ENCODE measurements at regions not wholly inside any gene's neighbourhood (a gene's known extent, or its start where the extent isn't known, plus 50 kb on each side); places are given as distances from the start of the nearest gene placed in this dataset.
A peak's percentile ranks its signal among the peaks of the same experiment; 100 is the strongest.
"Not testable (repeated sequence)": the region's sequence is repeated elsewhere in the genome, so short reads cannot be mapped to it uniquely, and the experiment has no call there.

DNA sequence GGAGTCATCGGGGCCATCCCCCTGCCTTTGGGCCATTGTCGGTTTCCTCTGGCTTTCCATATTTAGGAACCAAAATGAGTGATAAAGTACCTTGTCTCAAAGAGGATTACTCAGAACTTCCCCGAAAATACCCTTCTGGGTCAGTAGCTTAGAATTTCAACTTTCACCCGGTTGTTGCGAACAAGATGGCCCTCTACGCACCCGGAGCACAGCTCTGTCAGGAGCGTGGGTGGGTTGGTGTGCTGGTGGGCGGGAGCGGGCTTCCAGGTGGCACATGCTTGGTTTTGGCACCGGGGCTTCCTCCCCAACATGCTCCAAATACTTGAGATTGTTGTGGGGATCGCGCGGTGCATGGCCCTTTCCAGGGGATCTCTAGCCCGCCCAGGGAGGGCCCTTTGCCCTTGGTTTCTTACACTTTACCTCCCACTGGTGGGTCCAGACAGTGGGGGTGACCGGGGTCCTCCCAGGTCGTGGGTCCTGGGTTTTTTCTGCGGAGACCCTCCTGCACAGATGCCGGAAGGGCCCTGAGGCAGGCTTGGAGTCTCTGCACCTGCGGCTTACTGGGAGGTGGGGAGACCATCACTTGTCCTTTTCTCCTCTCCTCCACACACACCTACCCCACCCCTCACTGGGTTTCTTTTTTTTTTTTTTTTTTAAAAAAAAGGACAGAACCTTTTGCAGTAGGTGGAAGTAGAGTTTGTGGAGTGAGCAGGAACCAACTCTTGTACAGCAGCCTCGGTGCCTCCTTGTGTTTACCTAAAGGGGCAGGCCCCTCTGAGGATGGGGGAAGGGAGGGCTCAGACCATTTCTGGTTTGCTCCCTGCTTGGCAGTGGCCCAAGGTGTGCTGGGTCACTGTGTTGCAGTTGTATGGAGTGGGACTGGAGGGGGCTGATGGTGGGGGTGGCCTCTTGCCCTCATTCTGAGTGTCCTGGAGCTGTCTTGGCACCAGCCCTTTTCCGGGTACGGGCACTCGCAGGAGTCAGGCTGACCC lies 142.1 kb downstream of the SEC14L1 start:
- no peaks in the 10 kb centered on the region for H3K36me3 Mint-ChIP-seq
- H3K27ac Mint-ChIP-seq = peak overlapping the region; percentile 16
- peak overlapping the region; percentile 70 for H3K4me3 Mint-ChIP-seq
- ChIA-PET CTCF (interaction anchor here (1.1 kb wide), 1 partner anchor 196 kb away, joined by 3 read pairs; no protein-coding TSS in a partner anchor), POLR2A (no interaction called here)
- intact Hi-C loops (cut with micrococcal nuclease) = loop anchor here (5.0 kb wide), 2 partner anchors 44 to 89 kb away; no protein-coding TSS in a partner anchor
- peaks cover 16% of the 10 kb centered on the region for H3K4me1 Mint-ChIP-seq (ENCODE audit: low read depth)
- peak; percentile 49 for DNase-seq
- no peaks in the 10 kb centered on the region for H3K9me3 Mint-ChIP-seq
- peaks cover 22% of the 10 kb centered on the region for H3K27me3 Mint-ChIP-seq

GRCh38 chr17:77284023-77284617 lies 143.4 kb downstream of the SEC14L1 start:
- POLR2A ChIA-PET = no interaction called here
- DNase-seq = no peak
- peaks cover 22% of the 10 kb centered on the region for H3K27me3 Mint-ChIP-seq

DNA sequence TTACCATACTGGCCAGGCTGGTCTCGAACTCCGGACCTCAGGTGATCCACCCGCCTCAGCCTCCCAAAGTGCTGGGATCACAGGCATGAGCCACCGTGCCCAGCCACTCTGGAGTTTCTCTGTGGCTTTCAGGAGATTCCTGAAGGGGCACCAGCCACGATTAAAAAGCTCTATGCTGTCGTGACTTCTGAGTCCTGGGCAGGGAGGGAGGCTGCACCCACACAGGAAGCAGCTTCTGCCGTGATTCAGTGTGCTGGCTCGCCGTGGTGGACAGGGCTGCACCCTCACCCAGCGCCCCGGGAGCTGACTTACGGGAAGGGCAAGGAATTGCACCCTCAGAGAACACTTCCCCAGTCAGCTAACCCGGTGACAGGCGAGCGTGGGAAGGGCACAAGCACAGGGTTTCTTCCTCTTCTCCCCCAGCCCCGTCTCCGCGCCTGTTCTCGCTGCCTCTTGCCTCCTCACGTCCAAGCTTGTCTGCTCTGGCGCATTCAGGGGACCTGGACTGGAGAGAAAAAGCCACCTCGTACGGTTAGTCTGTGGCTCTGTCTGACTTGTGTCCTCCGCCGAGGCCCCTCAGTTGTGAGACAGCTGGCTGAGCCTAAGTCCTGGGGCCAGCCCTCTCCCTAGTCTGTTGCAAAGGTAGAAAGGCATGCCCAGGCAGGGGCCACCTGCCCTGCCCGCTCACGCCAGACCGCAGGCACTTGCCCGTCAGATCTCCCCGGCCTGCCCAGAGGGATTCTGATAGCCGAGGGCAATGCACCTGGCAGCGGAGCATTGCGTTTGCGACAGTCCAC lies 145.0 kb downstream of the SEC14L1 start:
- CTCF ChIA-PET = no interaction called here
- POLR2A ChIA-PET = no interaction called here
- intact Hi-C loops (cut with micrococcal nuclease) = loop anchor here (2.0 kb wide), 1 partner anchor 23 kb away; no protein-coding TSS in a partner anchor
- peaks cover 10% of the 10 kb centered on the region for H3K4me1 Mint-ChIP-seq (ENCODE audit: low read depth)
- H3K4me3 Mint-ChIP-seq = no peak overlapping the region
- no peak overlapping the region for H3K27ac Mint-ChIP-seq
- no peaks in the 10 kb centered on the region for H3K36me3 Mint-ChIP-seq
- H3K27me3 Mint-ChIP-seq = peaks cover 15% of the 10 kb centered on the region
- H3K9me3 Mint-ChIP-seq = no peaks in the 10 kb centered on the region
- DNase-seq = no peak

More at GRCh38 chr17:77284023-77284617, 143.4 kb downstream of the SEC14L1 start:
- Mint-ChIP-seq H3K9me3 (no peaks in the 10 kb centered on the region), H3K27ac (no peak overlapping the region), H3K4me3 (no peak overlapping the region), H3K4me1 (ENCODE audit: low read depth) (peaks cover 16% of the 10 kb centered on the region), H3K36me3 (no peaks in the 10 kb centered on the region)
- intact Hi-C loops (cut with micrococcal nuclease) = loop anchor here (5.0 kb wide), 2 partner anchors 43 to 88 kb away; no protein-coding TSS in a partner anchor
- CTCF ChIA-PET = interaction anchor here (0.7 kb wide), 1 partner anchor 387 kb away, joined by 6 read pairs; no protein-coding TSS in a partner anchor

- ChIA-PET CTCF (no interaction called here), POLR2A (no interaction called here)
- Mint-ChIP-seq H3K9me3 (no peaks in the 10 kb centered on the region), H3K4me1 (ENCODE audit: low read depth) (peaks cover 10% of the 10 kb centered on the region), H3K4me3 (no peak overlapping the region), H3K27ac (no peak overlapping the region), H3K36me3 (no peaks in the 10 kb centered on the region), H3K27me3 (peaks cover 15% of the 10 kb centered on the region)
- intact Hi-C loops (cut with micrococcal nuclease) = loop anchor here (2.0 kb wide), 1 partner anchor 22 kb away; no protein-coding TSS in a partner anchor
- DNase-seq = no peak
Measured at GRCh38 chr17:77286391-77286640, 145.5 kb downstream of the SEC14L1 start.

GRCh38 chr17:77286641-77287431 lies 146.1 kb downstream of the SEC14L1 start:
- DNase-seq = no peak
- peaks cover 13% of the 10 kb centered on the region for H3K27me3 Mint-ChIP-seq
- ChIA-PET POLR2A (no interaction called here), CTCF (no interaction called here)
- intact Hi-C loops (cut with micrococcal nuclease) = loop anchor here (2.0 kb wide), 1 partner anchor 22 kb away; no protein-coding TSS in a partner anchor
- no peaks in the 10 kb centered on the region for H3K9me3 Mint-ChIP-seq
- no peak overlapping the region for H3K27ac Mint-ChIP-seq
- H3K4me1 Mint-ChIP-seq (ENCODE audit: low read depth) = peaks cover 8% of the 10 kb centered on the region
- H3K36me3 Mint-ChIP-seq = no peaks in the 10 kb centered on the region
- H3K4me3 Mint-ChIP-seq = no peak overlapping the region

- DNase-seq = no peak
- POLR2A ChIA-PET = no interaction called here
- H3K4me1 Mint-ChIP-seq (ENCODE audit: low read depth) = peaks cover under 1% of the 10 kb centered on the region
- intact Hi-C loops (cut with micrococcal nuclease) = loop anchor here (2.0 kb wide), 1 partner anchor 21 kb away; no protein-coding TSS in a partner anchor
- no peaks in the 10 kb centered on the region for H3K36me3 Mint-ChIP-seq
- H3K27ac Mint-ChIP-seq = no peak overlapping the region
- peaks cover 6% of the 10 kb centered on the region for H3K27me3 Mint-ChIP-seq
- CTCF ChIA-PET = no interaction called here
- H3K9me3 Mint-ChIP-seq = no peaks in the 10 kb centered on the region
- H3K4me3 Mint-ChIP-seq = no peak overlapping the region
Measured at GRCh38 chr17:77287432-77288068, 146.8 kb downstream of the SEC14L1 start.

DNA sequence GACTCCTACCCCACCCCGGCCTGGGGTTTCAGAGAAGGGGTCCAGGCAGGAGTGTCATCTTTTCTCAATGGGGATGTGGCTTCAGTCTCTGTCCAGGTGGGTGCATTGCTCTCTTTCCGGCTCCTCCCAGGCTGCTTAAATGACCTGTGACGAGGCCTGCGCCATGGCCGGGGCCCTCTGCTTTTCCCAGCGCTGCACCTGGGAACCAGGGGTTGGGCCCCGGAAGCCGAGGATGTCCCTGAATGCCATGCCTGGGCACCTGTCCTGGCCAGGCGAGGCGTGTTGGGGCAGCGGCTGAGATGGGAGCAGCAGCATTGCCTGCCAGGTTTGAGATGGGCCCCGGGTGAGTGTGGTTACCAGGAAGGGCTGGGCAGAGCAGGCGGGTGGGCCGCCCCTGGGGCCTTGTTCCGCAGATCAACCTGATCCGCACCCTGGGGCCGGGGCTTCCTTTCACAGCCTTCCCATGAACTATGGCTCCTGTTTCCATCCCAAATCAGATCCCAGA lies 147.4 kb downstream of the SEC14L1 start:
- Mint-ChIP-seq H3K4me1 (ENCODE audit: low read depth) (no peaks in the 10 kb centered on the region), H3K27me3 (peaks cover 6% of the 10 kb centered on the region), H3K36me3 (no peaks in the 10 kb centered on the region), H3K27ac (no peak overlapping the region), H3K4me3 (no peak overlapping the region), H3K9me3 (no peaks in the 10 kb centered on the region)
- DNase-seq = no peak
- intact Hi-C loops (cut with micrococcal nuclease) = no loop called here
- ChIA-PET POLR2A (no interaction called here), CTCF (no interaction called here)

DNA sequence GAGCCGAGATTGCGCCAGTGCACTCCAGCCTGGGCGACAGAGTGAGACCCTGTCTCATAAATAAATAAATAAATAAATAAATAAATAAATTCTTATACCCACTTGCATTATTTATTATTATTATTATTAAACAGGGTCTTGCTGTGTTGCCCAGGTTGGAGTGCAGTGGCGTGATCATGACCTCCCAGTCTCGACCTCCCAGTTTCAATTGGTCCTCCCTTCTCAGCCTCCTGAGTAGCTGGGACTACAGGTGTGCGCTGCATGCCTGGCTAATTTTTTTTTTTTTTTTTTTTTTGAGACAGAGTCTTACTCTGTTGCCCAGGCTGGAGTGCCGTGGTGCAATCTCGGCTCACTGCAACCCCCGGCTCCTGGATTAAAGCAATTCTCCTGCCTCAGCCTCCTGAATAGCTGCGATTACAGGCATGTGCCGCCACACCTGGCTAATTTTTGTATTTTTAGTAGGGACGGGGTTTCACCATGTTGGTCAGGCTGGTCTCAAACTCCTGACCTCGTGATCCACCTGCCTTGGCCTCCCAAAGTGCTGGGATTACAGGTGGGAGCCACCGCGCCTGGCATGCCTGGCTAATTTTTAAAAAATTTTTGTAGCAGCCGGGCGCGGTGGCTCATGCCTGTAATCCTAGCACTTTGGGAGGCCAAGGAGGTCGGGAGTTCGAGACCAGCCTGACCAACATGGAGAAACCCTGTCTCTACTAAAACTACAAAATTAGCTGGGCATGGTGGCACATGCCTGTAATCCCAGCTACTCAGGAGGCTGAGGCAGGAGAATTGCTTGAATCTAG lies 150.2 kb downstream of the SEC14L1 start:
- intact Hi-C loops (cut with micrococcal nuclease); H3K4me1 Mint-ChIP-seq (ENCODE audit: low read depth); H3K27me3 Mint-ChIP-seq; H3K36me3 Mint-ChIP-seq; H3K9me3 Mint-ChIP-seq; CTCF ChIA-PET; H3K4me3 Mint-ChIP-seq; H3K27ac Mint-ChIP-seq; DNase-seq; POLR2A ChIA-PET: not testable (repeated sequence)

DNA sequence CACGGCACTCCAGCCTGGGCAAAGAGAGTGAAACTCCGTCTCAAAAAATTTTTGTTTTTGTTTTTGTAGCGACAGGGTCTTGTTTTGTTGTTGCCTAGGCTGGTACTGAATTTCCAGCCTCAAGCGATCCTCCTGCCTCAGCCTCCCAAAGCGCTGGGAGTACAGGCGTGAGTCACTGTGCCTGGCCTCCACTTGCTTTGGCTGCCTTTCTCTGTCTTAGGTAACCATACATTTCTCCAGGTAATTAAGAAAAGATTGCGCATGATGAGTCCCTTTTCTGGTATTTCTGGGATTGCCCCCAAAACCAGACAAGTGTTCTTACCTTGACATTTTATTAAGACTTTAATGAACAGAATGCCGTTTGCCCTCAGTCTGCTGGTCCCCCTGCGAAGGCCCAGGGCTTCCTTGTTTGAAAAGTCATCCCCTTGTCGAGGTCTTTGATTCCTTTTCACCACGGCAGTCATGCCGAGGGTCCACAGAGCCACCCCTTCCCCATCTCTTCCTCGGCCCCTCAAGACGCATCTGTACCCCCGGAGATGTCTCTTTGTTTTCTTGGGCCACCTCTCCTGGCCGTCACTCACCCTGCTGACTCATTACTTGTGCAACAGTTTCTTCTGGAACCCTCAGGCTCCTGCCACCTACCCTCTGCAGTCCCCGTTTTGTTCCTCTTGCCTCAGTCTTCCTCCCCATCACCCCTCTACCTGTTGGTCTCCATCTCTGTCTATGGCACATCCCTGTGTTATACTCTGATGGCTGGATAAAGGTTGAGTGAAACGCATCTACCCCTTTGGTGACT lies 151.0 kb downstream of the SEC14L1 start:
- H3K27ac Mint-ChIP-seq = no peak overlapping the region
- H3K36me3 Mint-ChIP-seq = no peaks in the 10 kb centered on the region
- H3K9me3 Mint-ChIP-seq = no peaks in the 10 kb centered on the region
- no peaks in the 10 kb centered on the region for H3K27me3 Mint-ChIP-seq
- no peak for DNase-seq
- ChIA-PET POLR2A (no interaction called here), CTCF (no interaction called here)
- no peaks in the 10 kb centered on the region for H3K4me1 Mint-ChIP-seq (ENCODE audit: low read depth)
- intact Hi-C loops (cut with micrococcal nuclease) = no loop called here
- H3K4me3 Mint-ChIP-seq = no peak overlapping the region

- intact Hi-C loops (cut with micrococcal nuclease) = no loop called here
- no peak for DNase-seq
- H3K4me1 Mint-ChIP-seq (ENCODE audit: low read depth) = peaks cover 10% of the 10 kb centered on the region
- H3K4me3 Mint-ChIP-seq = no peak overlapping the region
- H3K9me3 Mint-ChIP-seq = no peaks in the 10 kb centered on the region
- H3K27ac Mint-ChIP-seq = no peak overlapping the region
- ChIA-PET POLR2A (no interaction called here), CTCF (no interaction called here)
- no peaks in the 10 kb centered on the region for H3K27me3 Mint-ChIP-seq
- no peaks in the 10 kb centered on the region for H3K36me3 Mint-ChIP-seq
Measured at GRCh38 chr17:77294761-77295160, 154.0 kb downstream of the SEC14L1 start.
